ENCODE measurements at regions not wholly inside any gene's neighbourhood (a gene's known extent, or its start where the extent isn't known, plus 50 kb on each side); places are given as distances from the start of the nearest gene placed in this dataset.
"Not testable (repeated sequence)": the region's sequence is repeated elsewhere in the genome, so short reads cannot be mapped to it uniquely, and the experiment has no call there.

DNA sequence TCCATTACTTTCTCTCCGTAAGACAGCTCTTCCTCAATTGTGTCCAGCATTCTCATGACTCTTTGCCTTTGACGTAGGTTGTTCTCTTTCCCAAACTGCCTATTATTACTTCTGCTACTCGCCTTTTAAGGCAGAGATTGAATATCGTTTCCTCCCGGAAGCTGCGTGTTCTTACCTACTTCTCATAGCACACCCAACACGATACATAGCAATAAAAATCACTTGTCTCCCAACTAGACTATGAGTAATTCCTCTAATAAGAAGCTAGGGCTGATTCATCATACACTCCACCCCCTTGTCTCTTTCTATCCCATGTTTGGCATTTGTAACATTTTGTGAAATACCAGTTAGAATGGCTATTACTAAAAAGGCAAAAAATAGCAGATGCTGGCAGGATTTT lies 55.8 kb upstream of the SGIP1 start:
- CTCF ChIA-PET, result no interaction called here

GRCh38 chr1:66480162-66480561 lies 53.8 kb upstream of the SGIP1 start:
- Histone ChIP-seq H3K9me3 (ENCODE audit: control insufficient read depth in 1 of 2, insufficient read depth in 1 of 2, low read length in 2 of 2) (no peaks in the 10 kb centered on the region), H3K4me3 (ENCODE audit: low read length) (no peak overlapping the region), H3K27me3 (ENCODE audit: control insufficient read depth in 1 of 2, insufficient read depth in 2 of 2, low read length in 2 of 2) (peaks cover 3 to 11% of the 10 kb centered on the region in 2 experiments), H3K4me1 (ENCODE audit: insufficient read depth, low read length) (no peaks in the 10 kb centered on the region), H3K36me3 (ENCODE audit: insufficient read depth, low read length) (no peaks in the 10 kb centered on the region), H3K27ac (ENCODE audit: low read depth in 1 of 2, low read length in 2 of 2) (no peak overlapping the region)
- intact Hi-C loops (cut with DNase I, micrococcal nuclease), result no loop called here
- CTCF ChIA-PET, result no interaction called here
- no peak for DNase-seq
- H3K27me3 Mint-ChIP-seq, result peaks cover 39% of the 10 kb centered on the region
- ATAC-seq (ENCODE audit: poor library complexity), result no peak
- no peak overlapping the region for H3K4me3 Mint-ChIP-seq
- H3K9me3 Mint-ChIP-seq, result no peaks in the 10 kb centered on the region
- no peak overlapping the region for H3K27ac Mint-ChIP-seq
- H3K36me3 Mint-ChIP-seq (ENCODE audit: low read depth), result no peaks in the 10 kb centered on the region
- TF ChIP-seq, protein P1, sequence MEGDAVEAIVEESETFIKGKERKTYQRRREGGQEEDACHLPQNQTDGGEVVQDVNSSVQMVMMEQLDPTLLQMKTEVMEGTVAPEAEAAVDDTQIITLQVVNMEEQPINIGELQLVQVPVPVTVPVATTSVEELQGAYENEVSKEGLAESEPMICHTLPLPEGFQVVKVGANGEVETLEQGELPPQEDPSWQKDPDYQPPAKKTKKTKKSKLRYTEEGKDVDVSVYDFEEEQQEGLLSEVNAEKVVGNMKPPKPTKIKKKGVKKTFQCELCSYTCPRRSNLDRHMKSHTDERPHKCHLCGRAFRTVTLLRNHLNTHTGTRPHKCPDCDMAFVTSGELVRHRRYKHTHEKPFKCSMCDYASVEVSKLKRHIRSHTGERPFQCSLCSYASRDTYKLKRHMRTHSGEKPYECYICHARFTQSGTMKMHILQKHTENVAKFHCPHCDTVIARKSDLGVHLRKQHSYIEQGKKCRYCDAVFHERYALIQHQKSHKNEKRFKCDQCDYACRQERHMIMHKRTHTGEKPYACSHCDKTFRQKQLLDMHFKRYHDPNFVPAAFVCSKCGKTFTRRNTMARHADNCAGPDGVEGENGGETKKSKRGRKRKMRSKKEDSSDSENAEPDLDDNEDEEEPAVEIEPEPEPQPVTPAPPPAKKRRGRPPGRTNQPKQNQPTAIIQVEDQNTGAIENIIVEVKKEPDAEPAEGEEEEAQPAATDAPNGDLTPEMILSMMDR (IDR thresholded peaks at IDR 0.05), result no peak
- no peaks in the 10 kb centered on the region for H3K4me1 Mint-ChIP-seq (ENCODE audit: low read depth)
- POLR2A ChIA-PET, result no interaction called here

More for the DNA sequence above, 55.8 kb upstream of the SGIP1 start:
- Histone ChIP-seq H3K27me3 (ENCODE audit: control insufficient read depth in 1 of 2, insufficient read depth in 2 of 2, low read length in 2 of 2) (peaks cover 6 to 11% of the 10 kb centered on the region in 2 experiments), H3K9me3 (ENCODE audit: control insufficient read depth in 1 of 2, insufficient read depth in 1 of 2, low read length in 2 of 2) (no peaks in the 10 kb centered on the region), H3K27ac (ENCODE audit: low read depth in 1 of 2, low read length in 2 of 2) (no peak overlapping the region), H3K36me3 (ENCODE audit: insufficient read depth, low read length) (no peaks in the 10 kb centered on the region), H3K4me1 (ENCODE audit: insufficient read depth, low read length) (no peaks in the 10 kb centered on the region), H3K4me3 (ENCODE audit: low read length) (no peak overlapping the region)
- H3K27ac Mint-ChIP-seq, result no peak overlapping the region
- no peak for DNase-seq
- intact Hi-C loops (cut with DNase I, micrococcal nuclease), result no loop called here
- no peak overlapping the region for H3K4me3 Mint-ChIP-seq
- no peaks in the 10 kb centered on the region for H3K36me3 Mint-ChIP-seq (ENCODE audit: low read depth)
- TF ChIP-seq, protein P1 (IDR thresholded peaks at IDR 0.05), result no peak
- no peaks in the 10 kb centered on the region for H3K4me1 Mint-ChIP-seq (ENCODE audit: low read depth)
- peaks cover 49% of the 10 kb centered on the region for H3K27me3 Mint-ChIP-seq
- no peak for ATAC-seq (ENCODE audit: poor library complexity)
- POLR2A ChIA-PET, result no interaction called here
- no peaks in the 10 kb centered on the region for H3K9me3 Mint-ChIP-seq

DNA sequence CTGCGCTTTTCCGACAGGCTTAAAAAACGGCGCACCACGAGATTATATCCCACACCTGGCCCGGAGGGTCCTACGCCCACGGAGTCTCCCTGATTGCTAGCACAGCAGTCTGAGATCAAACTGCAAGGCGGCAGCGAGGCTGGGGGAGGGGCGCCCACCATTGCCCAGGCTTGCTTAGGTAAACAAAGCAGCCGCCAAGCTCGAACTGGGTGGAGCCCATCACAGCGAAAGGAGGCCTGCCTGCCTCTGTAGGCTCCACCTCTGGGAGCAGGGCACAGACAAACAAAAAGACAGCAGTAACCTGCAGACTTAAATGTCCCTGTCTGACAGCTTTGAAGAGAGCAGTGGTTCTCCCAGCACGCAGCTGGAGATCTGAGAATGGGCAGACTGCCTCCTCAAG lies 52.7 kb upstream of the SGIP1 start:
- H3K27ac Mint-ChIP-seq; H3K27ac ChIP-seq (ENCODE audit: low read depth in 1 of 2, low read length in 2 of 2); DNase-seq; POLR2A ChIA-PET; H3K36me3 ChIP-seq (ENCODE audit: insufficient read depth, low read length); H3K4me1 Mint-ChIP-seq (ENCODE audit: low read depth); CTCF ChIA-PET; H3K4me3 Mint-ChIP-seq; H3K36me3 Mint-ChIP-seq (ENCODE audit: low read depth); H3K4me1 ChIP-seq (ENCODE audit: insufficient read depth, low read length); H3K9me3 Mint-ChIP-seq; H3K4me3 ChIP-seq (ENCODE audit: low read length); ATAC-seq (ENCODE audit: poor library complexity); intact Hi-C loops (cut with DNase I, micrococcal nuclease); H3K9me3 ChIP-seq (ENCODE audit: control insufficient read depth in 1 of 2, insufficient read depth in 1 of 2, low read length in 2 of 2): not testable (repeated sequence)
- peaks cover under 1 to 11% of the 10 kb centered on the region in 2 experiments for H3K27me3 ChIP-seq (ENCODE audit: control insufficient read depth in 1 of 2, insufficient read depth in 2 of 2, low read length in 2 of 2)
- H3K27me3 Mint-ChIP-seq, result peaks cover 33% of the 10 kb centered on the region
